GM19099 (cell line): ENCODE measurements at regions not wholly inside any gene's neighbourhood (a gene's known extent, or its start where the extent isn't known, plus 50 kb on each side); places are given as distances from the start of the nearest gene placed in this dataset.

Source experiments
- POLR2A ChIP-seq: IDR thresholded peaks from 3 replicates; pipeline ENCODE4 v1.6.1; 2011; ENCODE audit warnings: low read depth; ENCODE audit not compliant: insufficient read length; ENCODE audit errors: extremely low read depth

DNA sequence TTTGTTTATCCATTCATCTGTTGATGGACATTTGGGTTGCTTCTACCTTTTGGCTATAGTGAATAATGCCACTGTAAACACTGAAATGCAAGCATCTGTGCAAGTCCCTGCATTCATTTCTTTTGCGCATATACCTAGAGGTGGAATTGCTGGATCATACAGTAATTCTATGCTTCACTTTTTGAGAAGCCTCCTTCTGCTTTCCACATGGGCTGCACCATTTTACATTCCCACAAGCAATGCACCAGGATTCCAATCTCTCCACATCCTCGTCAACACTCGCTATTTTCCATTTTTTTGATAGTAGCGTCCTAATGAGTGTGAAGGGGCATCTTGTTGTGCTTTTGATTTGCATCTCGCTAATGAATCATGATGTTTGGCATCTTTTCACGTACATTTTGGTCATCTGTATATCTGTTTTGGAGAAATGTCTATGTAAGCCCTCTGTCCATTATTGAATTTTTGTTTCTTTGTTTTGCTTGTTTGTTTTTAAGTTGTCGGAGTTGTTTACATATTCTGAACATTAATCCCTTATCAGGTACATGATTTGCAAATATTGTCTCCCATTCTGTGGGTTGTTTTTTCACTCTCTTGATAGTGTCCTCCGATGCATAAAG, 335.4 kb downstream of the RRAGC start:
- TF ChIP-seq POLR2A = no peak

GRCh38 chr1:38523568-38523939, 336.0 kb downstream of the RRAGC start:
- TF ChIP-seq POLR2A = no peak

- no peak for TF ChIP-seq POLR2A
Observed at GRCh38 chr1:38522915-38523567, 336.5 kb downstream of the RRAGC start.

DNA sequence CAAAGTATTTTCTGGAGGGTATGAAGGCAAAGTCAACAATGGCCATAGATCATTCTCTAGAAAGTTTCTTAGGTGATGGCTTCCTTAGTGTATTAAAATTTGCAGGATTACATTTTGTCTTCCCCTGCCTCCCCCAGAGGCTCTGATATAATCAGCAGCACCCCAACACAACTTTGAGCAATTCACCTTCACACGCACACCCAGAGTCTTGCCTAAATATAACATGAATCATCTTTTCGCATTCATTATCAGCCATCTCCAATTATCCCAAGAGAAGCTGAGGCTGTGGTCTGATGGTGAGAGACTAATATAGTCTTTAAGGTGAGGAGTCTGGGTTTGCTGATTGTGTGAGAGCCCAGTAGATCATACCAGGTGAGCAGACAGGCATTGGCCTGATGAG, 343.0 kb downstream of the RRAGC start:
- no peak for TF ChIP-seq POLR2A

GRCh38 chr1:38512789-38513188, 346.8 kb downstream of the RRAGC start:
- TF ChIP-seq POLR2A = no peak

DNA sequence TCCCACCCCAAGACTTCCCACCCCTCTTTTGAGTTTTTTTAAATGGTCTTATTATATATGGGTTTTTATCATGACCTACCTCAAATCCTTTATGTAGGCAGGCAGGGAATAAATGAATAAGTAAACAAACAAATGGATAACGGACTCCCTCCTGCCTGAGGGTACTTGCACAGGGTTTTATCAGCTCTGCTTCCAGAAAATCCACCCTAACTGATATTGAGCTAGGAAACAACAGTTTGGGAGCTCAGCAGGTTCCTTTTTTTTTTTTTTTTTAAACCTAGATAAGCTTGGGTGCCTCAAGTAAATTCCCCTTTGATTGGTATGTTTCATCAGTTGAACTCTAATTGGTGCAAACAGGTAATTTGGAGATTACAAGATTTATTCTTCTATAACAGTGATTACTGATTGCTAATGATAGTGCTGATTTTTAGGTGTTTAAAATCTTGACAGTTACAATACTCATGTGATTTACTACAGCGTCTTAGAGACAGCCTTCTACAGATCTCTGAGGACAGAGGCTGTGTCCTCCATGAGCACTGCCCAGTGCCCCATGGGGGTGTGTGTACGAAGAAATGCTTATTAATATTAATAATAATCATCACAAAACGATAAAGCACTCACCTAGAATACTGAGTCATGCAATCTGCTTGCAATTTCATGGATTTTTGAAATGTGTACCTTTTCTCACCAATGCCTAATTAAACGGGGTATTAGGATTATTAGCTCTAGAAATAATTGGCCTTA, 347.4 kb downstream of the RRAGC start:
- TF ChIP-seq POLR2A = no peak

DNA sequence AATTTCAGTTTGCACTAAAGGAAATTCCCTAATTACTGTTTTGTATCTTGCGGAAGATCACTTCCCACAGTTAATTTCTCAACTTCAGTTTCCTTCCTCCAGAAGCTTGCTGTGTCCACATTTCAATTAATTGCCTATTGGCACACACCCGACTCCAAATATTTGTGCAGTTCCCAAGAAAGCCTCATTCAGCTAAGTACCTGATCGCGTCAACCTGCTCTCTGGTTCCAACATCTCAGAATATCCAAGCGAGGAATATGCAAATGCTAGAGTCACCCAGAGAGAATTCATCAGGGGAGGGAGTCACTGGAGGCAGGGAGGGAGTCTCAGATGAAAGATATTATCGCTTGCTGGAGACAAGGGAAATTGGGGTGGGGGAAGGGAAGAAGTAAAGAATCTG, 351.3 kb downstream of the RRAGC start:
- no peak for TF ChIP-seq POLR2A

GRCh38 chr1:38507563-38507962, 352.0 kb downstream of the RRAGC start:
- no peak for TF ChIP-seq POLR2A

DNA sequence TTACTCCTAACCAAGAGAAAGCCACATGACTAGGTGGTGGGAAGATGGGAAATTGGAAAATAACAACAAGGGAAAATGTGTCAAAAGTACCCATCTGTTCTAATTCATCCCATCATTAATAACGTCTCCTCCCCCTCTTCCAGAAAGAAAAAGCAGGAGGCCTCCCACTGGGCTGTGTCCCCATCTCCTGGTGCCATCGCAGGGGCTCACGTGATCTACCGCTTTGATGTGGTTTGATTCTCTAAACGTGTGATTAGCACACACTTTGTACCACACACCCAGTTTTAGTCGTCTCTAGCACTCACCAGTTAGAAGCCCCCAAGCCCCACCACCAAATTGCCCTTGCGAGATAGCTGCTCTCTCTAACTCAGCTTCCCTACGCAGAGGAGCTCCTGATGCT, 353.6 kb downstream of the RRAGC start:
- TF ChIP-seq POLR2A = no peak

GRCh38 chr1:38502758-38503157, 356.8 kb downstream of the RRAGC start:
- no peak for TF ChIP-seq POLR2A

- no peak for TF ChIP-seq POLR2A
Observed at GRCh38 chr1:38500891-38501290, 358.7 kb downstream of the RRAGC start.

DNA sequence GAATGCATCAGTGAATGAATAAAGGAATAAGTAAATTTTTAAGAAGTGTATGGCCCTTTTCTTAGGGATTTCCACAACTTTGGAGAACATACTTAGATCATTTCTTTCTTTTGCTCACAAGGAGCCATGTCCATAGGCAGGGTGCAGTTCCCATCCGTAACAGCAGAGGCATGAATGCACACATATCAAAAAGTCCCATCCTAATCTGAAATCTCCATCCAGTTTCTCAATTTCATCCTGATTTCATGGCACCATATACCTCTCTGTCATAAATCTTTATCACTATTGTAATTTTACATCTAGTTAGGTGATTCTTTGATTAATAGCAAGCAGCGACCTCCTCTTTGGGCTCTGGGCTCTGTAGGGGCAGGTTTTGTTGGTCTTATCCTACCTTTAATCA, 359.2 kb downstream of the RRAGC start:
- no peak for TF ChIP-seq POLR2A

GRCh38 chr1:38498686-38499085, 360.9 kb downstream of the RRAGC start:
- TF ChIP-seq POLR2A = no peak

GRCh38 chr1:38497921-38498656, 361.5 kb downstream of the RRAGC start:
- TF ChIP-seq POLR2A = no peak

- no peak for TF ChIP-seq POLR2A
Observed at GRCh38 chr1:38489844-38490270, 369.7 kb downstream of the RRAGC start.
